Gastroesophageal sphincter (tissue), 4 donors: ENCODE measurements at regions not wholly inside any gene's neighbourhood (a gene's known extent, or its start where the extent isn't known, plus 50 kb on each side); places are given as distances from the start of the nearest gene placed in this dataset.

Experiments
- ATAC-seq: fragments of 150-250 bp; one replicate; pipeline ENCODE4 v1.9.1; 2016; ENCODE audit warnings: mild to moderate bottlenecking, moderate library complexity
- H3K27ac ChIP-seq, 4 donors: fragments of 200-600 bp; sonication (generic) in 3 of 4; 1 replicate in 3 of 4; 2 replicates in 1 of 4; pipeline ENCODE4 v1.5.1; 2016 to 2019
- H3K27me3 ChIP-seq: fragments of 200-600 bp; sonication (generic); one replicate; pipeline ENCODE4 v1.5.1; 2019
- H3K36me3 ChIP-seq, 2 donors: fragments of 200-600 bp; sonication (generic); one replicate each; pipeline ENCODE4 v1.5.1; 2019; ENCODE audit warnings: control low read depth in 1 of 2
- H3K4me1 ChIP-seq, 3 donors: fragments of 200-600 bp; sonication (generic); 1 replicate in 2 of 3; 2 replicates in 1 of 3; pipeline ENCODE4 v1.5.1; 2016 to 2019; ENCODE audit warnings: control low read depth in 2 of 3
- H3K4me3 ChIP-seq, 2 donors: fragments of 200-600 bp; sonication (generic); one replicate each; pipeline ENCODE4 v1.5.1; 2019; ENCODE audit warnings: mild to moderate bottlenecking in 1 of 2, moderate library complexity in 1 of 2
- H3K9me3 ChIP-seq, 3 donors: fragments of 200-600 bp; sonication (generic); one replicate each; pipeline ENCODE4 v1.5.1; 2017 to 2019; ENCODE audit warnings: control low read depth in 2 of 3
- CTCF ChIP-seq, 4 experiments: fragments of 200-600 bp in 2 of 4; fragments of 450-650 bp in 2 of 4; sonication (generic) in 1 of 4; IDR thresholded peaks; one replicate each; pipeline ENCODE4 v1.5.1; 2017 to 2019; ENCODE audit warnings: antibody characterized with exemption in 4 of 4, mild to moderate bottlenecking in 2 of 4, moderate library complexity in 2 of 4
- EP300 ChIP-seq: sonication (generic); formaldehyde crosslinking; IDR thresholded peaks from one replicate; pipeline ENCODE4 v1.6.1; 2017; ENCODE audit warnings: antibody characterized with exemption, mild to moderate bottlenecking
- POLR2A ChIP-seq, 2 donors: fragments of 450-650 bp; IDR thresholded peaks; one replicate each; pipeline ENCODE4 v1.6.1; 2017; ENCODE audit warnings: antibody characterized with exemption in 2 of 2, mild to moderate bottlenecking in 2 of 2, moderate library complexity in 1 of 2
- POLR2AphosphoS5 ChIP-seq: sonication (generic); formaldehyde crosslinking; IDR thresholded peaks from one replicate; pipeline ENCODE4 v1.6.1; 2017; ENCODE audit warnings: antibody characterized with exemption
- WGBS, 2 donors: methylation state at CpG; one replicate each; pipeline ENCODE4 v1.1.5; 2018; ENCODE audit warnings: low coverage in 1 of 2; 5-methylcytosine and 5-hydroxymethylcytosine counted together

GRCh38 chr1:108017698-108018097, 52.7 kb upstream of the VAV3 start:
- TF ChIP-seq POLR2AphosphoS5, result no peak
- TF ChIP-seq EP300, result no peak
- no peak for TF ChIP-seq CTCF (IDR thresholded peaks at IDR 0.05)
- no peak for TF ChIP-seq POLR2A (IDR thresholded peaks at IDR 0.05)
- Histone ChIP-seq H3K27me3 (no peaks in the 10 kb centered on the region), H3K4me1 (no peaks in the 10 kb centered on the region), H3K36me3 (no peaks in the 10 kb centered on the region), H3K9me3 (no peaks in the 10 kb centered on the region), H3K4me3 (no peak overlapping the region), H3K27ac (no peak overlapping the region)
- no peak for ATAC-seq
- WGBS, 2 donors, result 41% methylated on average over 1 of the region's 1 CpG; no CpG with 5 or more reads in 1 of the 2 donors

- Histone ChIP-seq H3K27me3 (no peaks in the 10 kb centered on the region), H3K4me3 (no peak overlapping the region), H3K9me3 (no peaks in the 10 kb centered on the region), H3K27ac (no peak overlapping the region), H3K4me1 (no peaks in the 10 kb centered on the region), H3K36me3 (no peaks in the 10 kb centered on the region)
- ATAC-seq, result no peak
- no peak for TF ChIP-seq POLR2A (IDR thresholded peaks at IDR 0.05)
- TF ChIP-seq CTCF (IDR thresholded peaks at IDR 0.05), result no peak
- no peak for TF ChIP-seq POLR2AphosphoS5
- no peak for TF ChIP-seq EP300
- 21 to 39% methylated on average over 4 of the region's 4 CpGs for WGBS, 2 donors
Observed at GRCh38 chr1:108016451-108016920, 51.5 kb upstream of the VAV3 start.
